HFFc6 (cell line): ENCODE measurements at regions not wholly inside any gene's neighbourhood (a gene's known extent, or its start where the extent isn't known, plus 50 kb on each side); places are given as distances from the start of the nearest gene placed in this dataset.
A peak's percentile ranks its signal among the peaks of the same experiment; 100 is the strongest.

Experiments used
- DNase-seq: peaks from one replicate; pipeline ENCODE4 v3.0.0-alpha.2; 2018
- H3K27ac Mint-ChIP-seq: 2 replicates; pipeline ENCODE4 v1.8.0; 2020; ENCODE audit warnings: mild to moderate bottlenecking, mixed read lengths
- H3K27me3 Mint-ChIP-seq: 2 replicates; pipeline ENCODE4 v1.8.0; 2021; ENCODE audit warnings: mild to moderate bottlenecking, moderate library complexity, mixed read lengths; ENCODE audit not compliant: insufficient read depth
- H3K36me3 Mint-ChIP-seq: 2 replicates; pipeline ENCODE4 v1.8.0; 2021; ENCODE audit warnings: low read depth, mixed read lengths
- H3K4me1 Mint-ChIP-seq: 2 replicates; pipeline ENCODE4 v1.8.0; 2020; ENCODE audit warnings: low read depth, mixed read lengths
- H3K4me3 Mint-ChIP-seq: 2 replicates; pipeline ENCODE4 v1.8.0; 2020; ENCODE audit warnings: mild to moderate bottlenecking, moderate library complexity, mixed read lengths
- H3K9me3 Mint-ChIP-seq: 2 replicates; pipeline ENCODE4 v1.8.0; 2020; ENCODE audit warnings: mild to moderate bottlenecking, mixed read lengths
- TF ChIP-seq, protein P1 (sequence below): fragments of 200-600 bp; sonication (generic); IDR thresholded peaks from 2 replicates; pipeline ENCODE4 v1.5.0; 2021; ENCODE audit warnings: antibody characterized with exemption, mild to moderate bottlenecking

DNA sequence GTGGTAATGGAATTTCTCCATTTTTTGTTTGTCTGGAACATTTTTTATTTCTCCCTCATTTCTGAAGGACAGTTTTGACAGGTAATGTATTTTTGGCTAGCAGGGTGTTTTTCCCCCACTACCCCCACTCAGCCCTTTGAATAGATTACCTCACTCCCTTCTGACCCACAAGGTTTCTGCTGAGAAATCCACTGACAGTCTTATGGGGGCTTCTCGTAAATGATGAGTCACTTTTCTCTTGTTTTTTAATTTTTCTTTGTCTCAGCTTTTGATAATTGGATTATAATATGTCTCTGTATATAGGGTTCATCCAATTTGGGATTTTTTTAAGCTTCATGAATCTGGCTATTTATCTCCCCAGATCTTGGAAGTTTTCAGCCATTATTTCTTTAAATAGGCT lies 74.7 kb upstream of the CCDC71L start:
- Mint-ChIP-seq H3K4me1 (peaks cover 48% of the 10 kb centered on the region), H3K4me3 (no peak overlapping the region), H3K36me3 (peaks cover 32% of the 10 kb centered on the region), H3K27ac (no peak overlapping the region; the same call in 1 of the 2 replicates), H3K9me3 (peaks cover 8% of the 10 kb centered on the region), H3K27me3 (no peaks in the 10 kb centered on the region)
- DNase-seq = no peak
- TF ChIP-seq, protein P1, sequence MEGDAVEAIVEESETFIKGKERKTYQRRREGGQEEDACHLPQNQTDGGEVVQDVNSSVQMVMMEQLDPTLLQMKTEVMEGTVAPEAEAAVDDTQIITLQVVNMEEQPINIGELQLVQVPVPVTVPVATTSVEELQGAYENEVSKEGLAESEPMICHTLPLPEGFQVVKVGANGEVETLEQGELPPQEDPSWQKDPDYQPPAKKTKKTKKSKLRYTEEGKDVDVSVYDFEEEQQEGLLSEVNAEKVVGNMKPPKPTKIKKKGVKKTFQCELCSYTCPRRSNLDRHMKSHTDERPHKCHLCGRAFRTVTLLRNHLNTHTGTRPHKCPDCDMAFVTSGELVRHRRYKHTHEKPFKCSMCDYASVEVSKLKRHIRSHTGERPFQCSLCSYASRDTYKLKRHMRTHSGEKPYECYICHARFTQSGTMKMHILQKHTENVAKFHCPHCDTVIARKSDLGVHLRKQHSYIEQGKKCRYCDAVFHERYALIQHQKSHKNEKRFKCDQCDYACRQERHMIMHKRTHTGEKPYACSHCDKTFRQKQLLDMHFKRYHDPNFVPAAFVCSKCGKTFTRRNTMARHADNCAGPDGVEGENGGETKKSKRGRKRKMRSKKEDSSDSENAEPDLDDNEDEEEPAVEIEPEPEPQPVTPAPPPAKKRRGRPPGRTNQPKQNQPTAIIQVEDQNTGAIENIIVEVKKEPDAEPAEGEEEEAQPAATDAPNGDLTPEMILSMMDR = no peak

DNA sequence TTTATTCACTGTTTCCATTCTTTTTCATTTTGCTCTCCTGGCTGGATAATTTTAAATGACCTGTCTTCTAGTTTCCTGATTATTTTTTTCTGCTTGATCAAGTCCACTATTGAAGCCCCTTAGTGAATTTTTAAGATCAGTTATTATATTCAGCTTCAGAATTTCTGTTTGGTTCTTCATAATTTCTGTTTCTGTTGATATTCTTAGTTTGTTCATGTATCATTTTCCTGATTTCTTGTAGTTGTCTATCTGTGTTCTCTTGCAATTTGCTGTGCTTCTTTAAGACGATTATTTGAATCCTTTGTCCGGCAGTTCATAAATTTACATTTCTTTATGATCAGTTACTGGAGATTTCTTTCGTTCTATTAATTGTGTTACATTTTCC lies 75.2 kb upstream of the CCDC71L start:
- TF ChIP-seq, protein P1 = no peak
- H3K4me1 Mint-ChIP-seq = peaks cover 43% of the 10 kb centered on the region
- peak overlapping the region; percentile 96 for H3K27ac Mint-ChIP-seq
- peaks cover 8% of the 10 kb centered on the region for H3K9me3 Mint-ChIP-seq
- peaks cover 32% of the 10 kb centered on the region for H3K36me3 Mint-ChIP-seq
- H3K27me3 Mint-ChIP-seq = no peaks in the 10 kb centered on the region
- DNase-seq = no peak
- H3K4me3 Mint-ChIP-seq = no peak overlapping the region

DNA sequence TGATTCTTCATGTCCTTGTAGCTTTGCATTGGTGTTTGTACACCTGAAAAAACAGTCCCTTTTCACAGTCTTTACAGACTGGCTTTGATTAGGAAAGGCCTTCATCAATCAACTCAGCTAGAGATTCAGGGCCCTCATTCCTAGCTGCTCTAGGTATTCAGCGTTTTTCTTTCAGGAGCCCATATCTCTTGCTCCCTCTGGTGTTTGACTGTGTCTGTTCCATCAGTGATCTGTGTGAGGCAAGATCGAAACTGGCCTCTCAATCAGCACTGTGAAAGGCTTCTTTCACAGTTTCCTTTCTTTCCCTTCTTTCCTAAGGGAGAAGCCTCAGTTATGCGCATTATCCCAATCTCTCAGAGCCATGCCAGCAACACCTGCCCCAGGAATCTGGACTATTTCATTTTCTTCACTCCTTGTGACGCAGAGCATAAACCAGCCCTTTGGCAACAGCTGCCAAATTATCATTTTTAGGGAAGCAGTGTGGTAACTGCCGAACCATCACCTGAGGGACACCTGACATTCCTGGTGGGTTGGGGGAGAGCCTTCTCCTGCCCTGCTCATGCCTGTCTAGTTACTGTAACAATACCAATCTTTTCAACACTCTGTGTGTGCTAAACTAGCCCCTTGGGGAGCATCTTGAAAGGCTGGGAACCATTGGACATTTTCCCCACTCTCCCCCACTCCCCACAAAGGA lies 75.7 kb upstream of the CCDC71L start:
- Mint-ChIP-seq H3K27ac (peak overlapping the region; percentile 96), H3K9me3 (peaks cover 8% of the 10 kb centered on the region), H3K27me3 (no peaks in the 10 kb centered on the region), H3K4me1 (peaks cover 38% of the 10 kb centered on the region), H3K36me3 (peaks cover 32% of the 10 kb centered on the region), H3K4me3 (peak overlapping the region; percentile 54)
- peak; percentile 75 for DNase-seq
- TF ChIP-seq, protein P1 = peak; percentile 84

DNA sequence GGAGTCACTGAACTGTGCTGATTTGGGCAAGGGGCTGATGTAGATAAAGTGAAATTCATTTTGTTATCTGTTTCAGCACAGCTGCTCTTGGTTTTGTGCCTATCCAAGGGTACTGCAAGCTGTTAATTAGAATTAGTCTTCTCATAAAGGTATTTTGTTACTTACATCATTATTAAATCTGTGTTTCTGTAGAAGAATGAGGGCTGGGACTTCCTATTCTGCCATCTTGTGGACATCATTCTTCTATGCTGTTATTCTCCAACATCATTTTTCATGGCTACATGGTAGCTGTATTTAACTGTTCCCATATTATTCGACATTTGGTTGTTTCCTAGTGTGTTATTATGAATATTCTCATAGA lies 76.2 kb upstream of the CCDC71L start:
- peaks cover 8% of the 10 kb centered on the region for H3K9me3 Mint-ChIP-seq
- peaks cover 33% of the 10 kb centered on the region for H3K4me1 Mint-ChIP-seq
- H3K27me3 Mint-ChIP-seq = no peaks in the 10 kb centered on the region
- TF ChIP-seq, protein P1 = peak; percentile 78
- H3K27ac Mint-ChIP-seq = peak overlapping the region; percentile 96
- peak; percentile 63 for DNase-seq
- H3K4me3 Mint-ChIP-seq = 0 out of 2 replicates have a peak overlapping the region, but pooled peaks have one; percentile 54
- peaks cover 29% of the 10 kb centered on the region for H3K36me3 Mint-ChIP-seq

DNA sequence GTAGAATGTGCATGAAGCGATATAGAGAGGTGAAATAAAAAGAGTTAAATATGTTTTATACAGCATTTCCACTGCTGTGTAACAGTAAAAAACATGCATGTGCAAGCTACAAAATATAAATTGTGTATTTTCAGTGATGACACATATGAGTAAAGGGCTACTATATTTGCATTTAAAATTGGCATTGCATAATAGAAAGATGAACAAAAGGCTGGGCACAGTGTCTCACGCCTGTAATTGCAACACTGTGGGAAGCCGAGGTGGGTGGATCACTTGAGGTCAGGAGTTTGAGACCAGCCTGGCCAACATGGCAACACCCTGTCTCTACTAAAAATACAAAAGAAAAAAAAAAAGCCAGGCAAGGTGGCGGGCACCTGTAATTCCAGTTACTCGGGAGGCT lies 79.8 kb upstream of the CCDC71L start:
- no peak overlapping the region for H3K27ac Mint-ChIP-seq
- peaks cover 6% of the 10 kb centered on the region for H3K36me3 Mint-ChIP-seq
- TF ChIP-seq, protein P1 = no peak
- H3K27me3 Mint-ChIP-seq = no peaks in the 10 kb centered on the region
- H3K4me3 Mint-ChIP-seq = no peak overlapping the region
- H3K9me3 Mint-ChIP-seq = 0 out of 2 replicates have a peak, but pooled peaks cover under 1% of the 10 kb centered on the region
- DNase-seq = no peak
- H3K4me1 Mint-ChIP-seq = peaks cover 30% of the 10 kb centered on the region
